Endothelial cell of umbilical vein (primary cell): ENCODE measurements at regions not wholly inside any gene's neighbourhood (a gene's known extent, or its start where the extent isn't known, plus 50 kb on each side); places are given as distances from the start of the nearest gene placed in this dataset.

Experiments
- BruUV-seq: library from RNA; stranded (reverse); fragments of 400-500 nt; replicated peaks from 2 replicates; lab custom pipeline; 2021; lab: Mats Ljungman, UMichigan
- CTCF ChIA-PET: fragments of 300-600, 350-600 bp; sonication (Branson Sonifier 250); formaldehyde crosslinking; loops from one replicate; lab custom pipeline; 2021; ENCODE audit warnings: antibody characterized with exemption, inconsistent platforms; lab: Charles Lee
- POLR2A ChIA-PET: fragments of 300-600, 350-600 bp; sonication (Branson Sonifier 250); formaldehyde crosslinking; loops from one replicate; lab custom pipeline; 2021; ENCODE audit warnings: antibody characterized with exemption, inconsistent platforms; lab: Charles Lee
- DNase-seq: peaks from one replicate; pipeline ENCODE4 v3.0.0-alpha.2; 2011; ENCODE audit warnings: low read depth, low spot score
- FAIRE-seq: peaks from 2 replicates; lab custom pipeline; 2011; peaks lifted over from hg19 to GRCh38; lab: Jason Lieb, UNC
- H2AFZ ChIP-seq: 2 replicates; pipeline ENCODE4 v1.6.0; 2012; ENCODE audit warnings: low read depth, low read length, control low read depth, inconsistent platforms
- H3K27ac ChIP-seq: 2 replicates; pipeline ENCODE4 v1.5.1; 2011; ENCODE audit warnings: low read depth, mild to moderate bottlenecking, control low read depth, low read length, moderate library complexity; ENCODE audit not compliant: insufficient read depth
- H3K27me3 ChIP-seq, 2 experiments: 2 replicates each; pipeline versions ENCODE4 v1.6.0 to v1.6.1; 2011; ENCODE audit warnings: low read length in 2 of 2, mixed read lengths in 1 of 2; ENCODE audit not compliant: control insufficient read depth in 2 of 2, insufficient read depth in 2 of 2
- H3K36me3 ChIP-seq, 2 experiments: 2 replicates in 1 of 2; 3 replicates in 1 of 2; pipeline ENCODE4 v1.5.1; 2011; ENCODE audit warnings: low read length in 2 of 2, mild to moderate bottlenecking in 1 of 2, moderate library complexity in 1 of 2; ENCODE audit not compliant: control insufficient read depth in 2 of 2, insufficient read depth in 2 of 2; ENCODE audit errors: extremely low read depth in 1 of 2
- H3K4me1 ChIP-seq: 3 replicates; pipeline ENCODE4 v1.5.1; 2011; ENCODE audit warnings: mild to moderate bottlenecking, low read length; ENCODE audit not compliant: control insufficient read depth, insufficient read depth; ENCODE audit errors: extremely low read depth
- H3K4me2 ChIP-seq: 2 replicates; pipeline ENCODE4 v1.6.1; 2011; ENCODE audit warnings: low read length, control low read depth, mixed read lengths; ENCODE audit not compliant: insufficient read depth
- H3K4me3 ChIP-seq, 3 experiments: fragments of 200-600 bp in 1 of 3; sonication (generic), shearing (Covaris generic) in 1 of 3; replicated peaks in 1 of 3; 2 replicates each; pipeline ENCODE4 v1.5.1; 2011 to 2016; ENCODE audit warnings: control low read depth in 3 of 3, low read length in 3 of 3, mild to moderate bottlenecking in 2 of 3, inconsistent platforms in 1 of 3, low read depth in 1 of 3, moderate library complexity in 1 of 3; ENCODE audit not compliant: insufficient read depth in 1 of 3
- H3K79me2 ChIP-seq: 2 replicates; pipeline ENCODE4 v1.6.0; 2012; ENCODE audit warnings: low read length, inconsistent platforms; ENCODE audit not compliant: control insufficient read depth, insufficient read depth
- H3K9ac ChIP-seq: replicated peaks from 2 replicates; pipeline ENCODE3; 2011; ENCODE audit warnings: low read length, control low read depth; ENCODE audit not compliant: insufficient read depth; ENCODE audit errors: extremely low read depth
- H3K9me1 ChIP-seq: replicated peaks from 3 replicates; pipeline ENCODE4 v1.6.0; 2011; ENCODE audit warnings: mild to moderate bottlenecking, low read length; ENCODE audit not compliant: control insufficient read depth, insufficient read depth; ENCODE audit errors: extremely low read depth
- H3K9me3 ChIP-seq: replicated peaks from 2 replicates; pipeline ENCODE4 v1.5.1; 2012; ENCODE audit warnings: low read length, inconsistent platforms; ENCODE audit not compliant: control insufficient read depth, insufficient read depth
- H4K20me1 ChIP-seq: replicated peaks from 2 replicates; pipeline ENCODE3; 2011; ENCODE audit warnings: mild to moderate bottlenecking, low read length; ENCODE audit not compliant: control insufficient read depth, insufficient read depth; ENCODE audit errors: extremely low read depth
- CTCF ChIP-seq, 2 donors: IDR thresholded peaks; 1 replicate in 1 of 2; 2 replicates in 1 of 2; pipeline ENCODE4 v1.5.1; 2011; ENCODE audit warnings: low read length in 2 of 2, mild to moderate bottlenecking in 2 of 2, moderate library complexity in 2 of 2, control low read depth in 1 of 2, inconsistent platforms in 1 of 2, low read depth in 1 of 2; ENCODE audit not compliant: insufficient read depth in 1 of 2; ENCODE audit errors: extremely low read depth in 1 of 2
- EZH2 ChIP-seq: IDR thresholded peaks from 2 replicates; pipeline ENCODE4 v1.6.1; 2012; ENCODE audit warnings: borderline replicate concordance, low read depth, mild to moderate bottlenecking, moderate library complexity, low read length, inconsistent platforms; ENCODE audit not compliant: severe bottlenecking
- GATA2 ChIP-seq: IDR thresholded peaks from 2 replicates; pipeline ENCODE4 v1.7.0; 2011; ENCODE audit warnings: low read depth, mild to moderate bottlenecking, moderate library complexity, mixed read lengths, low read length; ENCODE audit not compliant: insufficient read length, insufficient read depth
- MAX ChIP-seq: IDR thresholded peaks from 2 replicates; pipeline ENCODE4 v1.6.1; 2011; ENCODE audit not compliant: insufficient read depth, insufficient read length
- MYC ChIP-seq: IDR thresholded peaks from one replicate; pipeline ENCODE4 v1.6.1; 2011; ENCODE audit warnings: mild to moderate bottlenecking, low read depth, low read length
- POLR2A ChIP-seq: IDR thresholded peaks from 2 replicates; pipeline ENCODE4 v1.6.1; 2012; ENCODE audit warnings: low read depth, mild to moderate bottlenecking, control low read depth, low read length
- POLR2AphosphoS5 ChIP-seq: IDR thresholded peaks from 2 replicates; pipeline ENCODE4 v1.6.1; 2012; ENCODE audit warnings: low read depth, mild to moderate bottlenecking, control low read depth, low read length, moderate library complexity; ENCODE audit not compliant: insufficient read depth
- dilution Hi-C: fragments of 300-500 bp; cut with MboI; formaldehyde crosslinking; loops from one replicate; pipeline ENCODE4 v1.15.0; 2019; ENCODE audit warnings: low sequenced_read_pairs; ENCODE audit not compliant: extremely low pct_ligation_motif_present
- intact Hi-C: fragments of 100-400 bp; cut with micrococcal nuclease; formaldehyde crosslinking; loops from one replicate; pipeline ENCODE4 v1.10.0; 2022

GRCh38 chr10:78890506-78890905 lies 178.3 kb upstream of the ZMIZ1 start:
- Histone ChIP-seq H3K9me1 (no peaks in the 10 kb centered on the region), H3K4me2 (no peak overlapping the region), H3K27me3 (peaks cover 16 to 19% of the 10 kb centered on the region in 2 experiments), H3K36me3 (no peaks in the 10 kb centered on the region), H4K20me1 (no peaks in the 10 kb centered on the region), H3K27ac (no peak overlapping the region), H3K9me3 (no peaks in the 10 kb centered on the region), H3K4me1 (no peaks in the 10 kb centered on the region), H3K9ac (no peak overlapping the region), H3K79me2 (no peaks in the 10 kb centered on the region), H3K4me3 (no peak overlapping the region), H2AFZ (no peak overlapping the region)
- intact Hi-C loops (no loop called here), dilution Hi-C loops (no loop called here)
- BruUV-seq, result no TSS peak
- DNase-seq, result no peak
- TF ChIP-seq CTCF (IDR thresholded peaks at IDR 0.05; ENCODE audit: extremely low read depth in 1 of 2, insufficient read depth in 1 of 2, low read depth in 1 of 2, low read length in 2 of 2) (no peak), MYC (no peak), POLR2AphosphoS5 (no peak), POLR2A (no peak), EZH2 (no peak), GATA2 (no peak), MAX (no peak)
- ChIA-PET CTCF (no interaction called here), POLR2A (no interaction called here)
- no peak for FAIRE-seq
